Activated CD4-positive, alpha-beta T cell treated with anti-CD3 and anti-CD28 coated beads for 48 hours (primary cell): ENCODE measurements at regions not wholly inside any gene's neighbourhood (a gene's known extent, or its start where the extent isn't known, plus 50 kb on each side); places are given as distances from the start of the nearest gene placed in this dataset.
"Not testable (repeated sequence)": the region's sequence is repeated elsewhere in the genome, so short reads cannot be mapped to it uniquely, and the experiment has no call there.

Experiments
- DNase-seq: peaks from one replicate; pipeline ENCODE4 v3.0.0-alpha.2; 2020

DNA sequence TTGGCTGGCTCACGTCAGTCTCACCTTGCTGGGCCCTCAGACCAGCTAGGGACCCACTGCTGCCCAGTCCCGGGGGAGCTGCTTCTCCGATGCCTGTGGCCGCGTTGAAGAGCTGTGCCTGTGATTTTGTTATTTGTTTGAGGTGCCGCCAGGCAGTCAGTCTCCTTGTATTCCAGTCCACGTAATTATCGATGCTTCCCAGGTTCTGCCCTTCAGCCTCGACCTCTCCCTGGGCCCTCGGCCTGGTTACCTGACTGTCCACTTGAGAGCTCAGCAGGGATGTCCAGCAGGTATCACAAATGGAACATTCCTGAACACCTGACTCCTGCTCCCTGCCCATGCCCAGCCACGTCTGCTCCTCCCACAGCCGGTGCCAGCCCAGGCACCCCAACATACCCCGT is 195.9 kb upstream of the HS6ST1 start:
- DNase-seq: no peak

DNA sequence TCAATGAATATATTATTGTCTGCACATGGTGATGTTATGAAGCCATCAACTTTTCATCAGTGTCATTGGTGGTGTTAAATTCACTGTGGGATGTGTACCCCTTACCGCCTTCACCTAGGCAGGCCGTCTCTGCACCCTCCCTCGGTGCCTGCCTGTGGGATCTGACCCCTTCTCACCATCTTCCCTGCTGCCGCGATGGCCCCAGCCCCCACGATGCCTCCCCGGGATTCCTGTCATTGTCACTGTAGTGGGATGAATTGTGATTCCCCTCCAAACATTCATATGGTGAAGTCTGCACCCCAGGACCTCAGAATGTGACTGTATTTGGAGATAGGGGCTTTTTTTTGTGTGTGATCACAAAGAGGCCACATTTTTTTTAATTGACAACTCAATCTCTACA is 198.3 kb upstream of the HS6ST1 start:
- no peak for DNase-seq

DNA sequence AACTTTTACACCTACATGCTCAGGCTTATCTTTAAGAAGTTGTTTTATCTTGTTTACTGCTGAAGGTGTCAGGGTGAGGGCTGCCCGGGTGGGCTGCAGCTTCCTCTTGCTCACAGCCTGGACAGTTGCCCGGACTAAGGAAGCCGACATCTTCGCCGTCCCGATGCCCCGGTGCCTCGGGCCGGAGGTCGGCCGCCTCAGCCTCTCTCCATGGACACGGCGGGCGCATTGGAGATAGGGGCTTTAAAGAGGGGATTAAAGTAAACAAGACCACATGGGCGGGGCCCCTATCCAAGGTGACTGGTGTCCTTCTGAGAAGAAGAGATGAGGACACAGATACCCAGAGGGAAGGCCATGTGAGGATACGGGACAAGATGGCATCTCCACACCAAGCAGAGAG is 200.4 kb upstream of the HS6ST1 start:
- DNase-seq: not testable (repeated sequence)

GRCh38 chr2:128519517-128520215 is 201.0 kb upstream of the HS6ST1 start:
- no peak for DNase-seq

GRCh38 chr2:128520340-128520739 is 201.7 kb upstream of the HS6ST1 start:
- DNase-seq: no peak

GRCh38 chr2:128520791-128521190 is 202.1 kb upstream of the HS6ST1 start:
- peak; percentile 78 for DNase-seq

DNA sequence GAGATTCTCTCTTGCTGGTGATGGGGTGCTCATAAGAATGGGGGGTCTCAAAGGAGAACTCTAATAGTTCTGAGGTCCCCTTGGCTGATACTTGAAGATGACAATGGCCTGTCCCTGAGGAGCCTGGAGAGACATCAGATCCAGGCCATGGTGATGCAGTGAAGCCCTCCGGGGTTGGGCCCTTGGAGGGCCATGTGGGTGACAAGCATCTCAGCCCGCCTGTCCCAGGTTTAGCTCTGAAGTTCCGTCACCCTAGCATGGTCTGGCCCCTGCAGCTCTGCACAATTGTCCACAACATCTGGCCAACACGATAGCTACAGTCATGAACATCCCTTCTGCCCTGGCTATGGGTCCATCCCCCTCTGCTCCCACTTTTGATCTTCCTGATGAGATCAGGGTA is 202.8 kb upstream of the HS6ST1 start:
- no peak for DNase-seq

GRCh38 chr2:128522829-128523228 is 204.2 kb upstream of the HS6ST1 start:
- DNase-seq: no peak

GRCh38 chr2:128523457-128523856 is 204.8 kb upstream of the HS6ST1 start:
- DNase-seq: no peak

DNA sequence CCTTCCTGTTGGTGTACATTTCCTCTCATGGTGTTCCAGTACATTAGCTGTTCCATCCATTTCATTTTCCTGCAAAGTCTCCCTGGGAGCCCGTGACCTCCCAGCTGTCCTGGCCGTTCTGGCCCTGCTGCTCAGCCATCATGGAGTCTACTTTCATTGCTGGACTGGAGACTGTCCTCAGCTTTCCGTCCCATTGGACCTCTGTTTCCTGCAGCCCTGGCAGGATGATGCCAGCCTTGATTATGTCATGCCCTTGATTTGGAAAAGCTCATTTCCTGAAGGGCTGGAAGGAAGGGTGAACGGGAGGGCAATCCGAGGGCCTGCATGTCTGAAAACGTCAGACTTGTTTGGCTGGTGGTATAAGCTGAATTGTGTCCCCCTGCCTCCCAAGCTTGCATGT is 205.5 kb upstream of the HS6ST1 start:
- no peak for DNase-seq

- no peak for DNase-seq
These were observed 207.0 kb upstream of the HS6ST1 start for GRCh38 chr2:128525653-128526052.

- DNase-seq: no peak
These were observed 207.8 kb upstream of the HS6ST1 start for GRCh38 chr2:128526455-128526976.

DNA sequence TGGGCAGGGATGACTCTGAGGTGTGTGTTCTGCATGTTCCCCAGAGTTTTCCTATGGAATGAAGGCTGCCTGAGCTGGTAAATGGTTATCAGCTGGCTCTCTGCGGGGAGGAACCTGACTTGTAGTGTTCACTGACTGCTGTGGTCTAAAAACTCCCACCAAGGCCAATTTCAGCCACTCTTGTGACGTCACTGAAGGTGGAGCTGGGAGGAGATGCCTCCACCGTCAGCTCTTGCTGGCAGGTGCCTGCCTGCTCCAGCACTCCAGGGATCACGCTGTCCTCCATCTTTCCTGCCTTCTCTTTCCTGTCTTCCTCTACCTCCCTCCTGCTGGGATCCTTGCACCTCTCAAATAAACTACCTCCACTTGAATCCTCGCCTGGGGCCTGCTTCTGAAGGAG is 209.5 kb upstream of the HS6ST1 start:
- no peak for DNase-seq

DNA sequence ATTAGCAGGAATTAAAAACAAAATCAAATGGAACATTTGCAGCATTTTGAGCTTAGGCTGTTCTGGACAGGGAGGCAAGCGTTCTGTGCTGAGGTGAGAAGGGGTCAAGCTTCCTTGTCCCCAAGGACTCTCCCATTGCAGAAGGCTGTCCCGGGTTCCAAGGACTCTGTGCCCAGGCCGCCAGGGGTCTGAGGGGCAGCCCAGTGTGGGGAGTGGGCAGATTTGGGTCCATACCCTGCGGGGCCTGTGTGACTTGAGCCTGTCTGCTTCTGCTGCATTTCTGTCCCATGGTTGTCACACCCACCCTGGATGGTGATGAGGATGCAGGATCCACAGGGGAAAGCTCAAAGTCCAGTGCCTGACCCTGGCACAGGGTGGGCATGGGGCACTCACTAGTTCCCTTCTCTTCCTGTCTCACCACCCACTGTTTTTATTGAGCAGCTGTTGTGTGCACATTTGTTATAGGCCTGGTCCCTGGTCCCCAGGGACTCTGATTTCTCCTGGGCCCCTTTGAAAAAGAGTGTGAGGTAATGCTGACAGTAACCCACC is 211.4 kb upstream of the HS6ST1 start:
- no peak for DNase-seq

- no peak for DNase-seq
These were observed 213.2 kb upstream of the HS6ST1 start for GRCh38 chr2:128531856-128532255.

GRCh38 chr2:128533101-128533500 is 214.4 kb upstream of the HS6ST1 start:
- no peak for DNase-seq

GRCh38 chr2:128534688-128535392 is 216.2 kb upstream of the HS6ST1 start:
- no peak for DNase-seq

- DNase-seq: no peak
These were observed 217.3 kb upstream of the HS6ST1 start for GRCh38 chr2:128535953-128536352.

DNA sequence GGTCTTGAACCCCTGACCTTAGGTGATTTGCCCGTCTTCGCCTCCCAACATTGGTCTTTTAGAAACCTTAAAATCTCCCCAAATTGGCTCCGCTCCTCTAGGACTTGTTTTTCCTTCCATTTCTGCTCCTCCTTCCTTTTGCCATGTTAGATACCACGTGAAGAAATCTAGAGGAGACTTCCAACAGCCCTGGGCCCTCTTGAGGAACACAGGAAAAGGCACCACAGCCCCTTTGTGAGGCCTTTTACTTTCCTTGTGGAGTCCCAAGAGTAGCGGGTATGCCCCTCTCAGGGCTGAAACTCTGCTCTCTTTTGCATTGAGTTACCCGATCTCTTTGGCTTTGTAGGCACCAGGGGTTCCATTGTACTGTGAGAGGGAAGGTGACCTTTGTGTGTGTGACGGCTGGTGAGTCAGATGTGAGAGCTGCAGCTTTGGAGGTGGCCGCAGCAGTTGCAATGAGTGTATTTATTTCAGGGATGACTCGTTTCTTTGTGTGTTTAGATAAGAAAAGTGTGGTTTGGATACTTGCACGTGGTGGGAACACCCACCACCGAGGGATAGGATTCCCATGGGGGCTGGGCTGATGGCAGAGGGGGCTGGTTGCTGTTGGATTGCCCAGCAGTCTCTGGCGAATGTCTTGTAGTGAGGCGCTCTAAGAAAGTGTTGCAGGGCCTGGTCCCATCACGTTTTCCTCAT is 218.4 kb upstream of the HS6ST1 start:
- DNase-seq: peak; percentile 58

DNA sequence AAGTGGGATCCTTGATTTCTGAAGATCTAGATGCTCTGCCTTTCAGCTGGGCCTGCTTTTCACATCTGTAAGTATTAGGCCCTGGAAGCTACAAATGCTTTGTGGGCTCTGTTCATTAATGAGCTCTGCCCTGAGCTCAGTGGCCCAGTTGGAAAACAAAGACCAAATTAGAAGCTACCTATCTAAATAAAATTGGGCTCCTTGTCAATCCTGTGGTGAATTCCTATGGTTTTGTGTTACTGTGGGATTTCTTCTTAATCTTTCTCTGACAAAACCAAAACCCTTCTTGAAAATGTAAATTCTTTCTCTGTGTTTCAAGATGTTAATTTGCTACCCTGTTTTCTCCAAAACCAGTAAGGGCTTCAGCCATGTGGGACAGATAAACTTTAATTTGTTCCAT is 219.0 kb upstream of the HS6ST1 start:
- no peak for DNase-seq

DNA sequence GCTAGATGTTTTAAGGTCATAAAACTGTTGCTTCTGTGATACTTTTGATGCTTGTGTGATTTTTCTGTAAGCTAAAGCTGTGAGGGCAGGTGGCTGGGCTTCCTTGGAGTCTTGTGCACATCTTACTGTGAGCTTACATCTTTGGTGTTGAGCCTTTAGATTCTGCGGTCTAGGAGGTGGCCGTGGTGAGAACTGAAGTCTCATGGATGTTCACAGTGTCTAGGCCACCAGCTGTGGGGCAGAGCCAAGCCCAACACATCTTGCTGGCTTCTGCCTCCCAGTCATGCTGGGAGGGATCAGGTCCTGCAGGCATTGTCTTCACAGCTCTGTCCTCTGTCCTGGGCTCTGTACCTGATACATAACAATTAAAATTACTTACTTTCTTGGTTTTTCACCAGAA is 219.7 kb upstream of the HS6ST1 start:
- no peak for DNase-seq

DNA sequence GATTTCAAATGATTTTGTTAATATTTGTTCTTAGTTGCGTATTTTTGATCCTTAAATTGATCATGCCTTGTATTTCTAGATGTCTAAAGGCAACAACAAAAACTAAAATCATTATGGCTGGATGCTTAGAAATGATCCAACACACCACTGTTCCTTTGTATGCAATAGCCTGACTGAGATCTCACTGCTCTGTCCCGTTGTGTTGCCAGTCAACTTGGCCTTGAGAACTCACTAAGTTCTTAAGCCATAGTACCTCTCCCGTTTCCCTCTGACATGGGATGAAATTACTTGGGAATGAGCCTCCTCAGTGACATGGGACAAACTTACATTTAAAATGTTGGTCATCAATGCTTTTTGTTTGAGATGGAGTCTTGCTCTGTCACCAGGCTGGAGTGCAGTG is 222.0 kb upstream of the HS6ST1 start:
- no peak for DNase-seq

DNA sequence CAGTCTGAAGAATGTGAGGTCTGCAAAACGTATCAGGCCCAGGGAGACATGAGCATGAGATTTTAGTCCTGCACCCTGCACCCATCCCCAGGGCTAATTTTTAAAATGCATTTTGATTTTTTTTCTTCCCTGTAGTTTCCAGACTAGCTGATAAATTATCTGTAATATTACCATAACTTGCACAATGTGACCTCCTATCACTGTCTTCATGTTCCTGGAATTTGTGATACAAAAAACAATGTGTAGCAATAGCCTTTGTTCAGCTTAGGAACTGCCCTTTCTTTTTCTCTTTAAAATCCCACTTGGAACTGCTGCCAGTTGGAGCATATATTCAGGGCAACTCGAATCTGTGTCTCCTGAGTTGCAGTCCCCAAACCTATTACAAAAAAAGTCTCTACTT is 222.8 kb upstream of the HS6ST1 start:
- no peak for DNase-seq

GRCh38 chr2:128543036-128543435 is 224.4 kb upstream of the HS6ST1 start:
- DNase-seq: no peak
